ENCODE measurements at regions not wholly inside any gene's neighbourhood (a gene's known extent, or its start where the extent isn't known, plus 50 kb on each side); places are given as distances from the start of the nearest gene placed in this dataset.

GRCh38 chr12:107503129-107503855 is 182.3 kb upstream of the PWP1 start:
- DNase-seq (ENCODE audit: low spot score) = no peak
- no peak overlapping the region for H3K4me2 ChIP-seq
- H3K27ac ChIP-seq (ENCODE audit: low read depth) = no peak overlapping the region
- ATAC-seq = peak; percentile 40
- no peaks in the 10 kb centered on the region for H3K36me3 ChIP-seq (ENCODE audit: insufficient read depth)
- Mint-ChIP-seq H3K4me1 (peaks cover 6% of the 10 kb centered on the region), H3K27ac (no peak overlapping the region), H3K27me3 (ENCODE audit: insufficient read depth, low read depth, poor library complexity) (peaks cover 3% of the 10 kb centered on the region), H3K36me3 (ENCODE audit: low read depth) (no peaks in the 10 kb centered on the region), H3K9me3 (no peaks in the 10 kb centered on the region; the same call in 2 of the 3 replicates), H3K4me3 (no peak overlapping the region)
- H3K4me3 ChIP-seq = no peak overlapping the region
- H3K27me3 ChIP-seq (ENCODE audit: insufficient read depth) = no peaks in the 10 kb centered on the region
- H3F3A ChIP-seq (replicated peaks; ENCODE audit: low read depth) = no peaks in the 10 kb centered on the region
- no peaks in the 10 kb centered on the region; the same call in 1 of the 2 replicates for H3K4me1 ChIP-seq (ENCODE audit: insufficient read depth)
- H2AFZ ChIP-seq = no peak overlapping the region
- peaks cover 8% of the 10 kb centered on the region; the same call in 1 of the 2 replicates for H3K9me2 ChIP-seq (ENCODE audit: insufficient read depth)
- H3K79me2 ChIP-seq (replicated peaks; ENCODE audit: insufficient read depth) = no peaks in the 10 kb centered on the region
- H4K20me1 ChIP-seq (replicated peaks; ENCODE audit: insufficient read depth) = no peaks in the 10 kb centered on the region
- TF ChIP-seq EZH2phosphoT487 (IDR thresholded peaks at IDR 0.05; ENCODE audit: unreplicated experiment) (no peak), CTCF (conservative IDR thresholded peaks at IDR 0.05; ENCODE audit: low read depth in 2 of 2) (no peak), ZNF331 (CRISPR knock-in tag; IDR thresholded peaks at IDR 0.05; ENCODE audit: low read depth) (no peak), ETS1 (IDR thresholded peaks at IDR 0.05) (no peak), ZNF114 (CRISPR knock-in tag; IDR thresholded peaks at IDR 0.05) (no peak), CREB1 (CRISPR knock-in tag; IDR thresholded peaks at IDR 0.05; ENCODE audit: low read depth) (no peak), JUNB (IDR thresholded peaks at IDR 0.05; ENCODE audit: unreplicated experiment) (no peak), NANOG (IDR thresholded peaks at IDR 0.05; ENCODE audit: borderline replicate concordance) (no peak), EZH2 (IDR thresholded peaks at IDR 0.05; ENCODE audit: low read depth, unreplicated experiment) (no peak)

GRCh38 chr12:107503887-107504885 is 181.4 kb upstream of the PWP1 start:
- ATAC-seq (no peak), DNase-seq (ENCODE audit: low spot score) (no peak)
- H3K9me2 ChIP-seq (ENCODE audit: insufficient read depth) = peaks cover 8% of the 10 kb centered on the region; the same call in 1 of the 2 replicates
- TF ChIP-seq ZNF114 (CRISPR knock-in tag; IDR thresholded peaks at IDR 0.05) = no peak
- no peak for TF ChIP-seq EZH2 (IDR thresholded peaks at IDR 0.05; ENCODE audit: low read depth, unreplicated experiment)
- no peak for TF ChIP-seq NANOG (IDR thresholded peaks at IDR 0.05; ENCODE audit: borderline replicate concordance)
- TF ChIP-seq CTCF (conservative IDR thresholded peaks at IDR 0.05; ENCODE audit: low read depth in 2 of 2) = no peak
- no peak for TF ChIP-seq STAT1 (IDR thresholded peaks at IDR 0.05; ENCODE audit: unreplicated experiment)
- no peak for TF ChIP-seq EZH2phosphoT487 (IDR thresholded peaks at IDR 0.05; ENCODE audit: unreplicated experiment)
- TF ChIP-seq POLR2AphosphoS5 (IDR thresholded peaks at IDR 0.05; ENCODE audit: low read depth) = no peak
- TF ChIP-seq CREB1 (CRISPR knock-in tag; IDR thresholded peaks at IDR 0.05; ENCODE audit: low read depth) = no peak

More at GRCh38 chr12:107503887-107504885, 181.4 kb upstream of the PWP1 start:
- H3K27ac ChIP-seq (ENCODE audit: low read depth) = no peak overlapping the region
- Mint-ChIP-seq H3K9me3 (no peaks in the 10 kb centered on the region; the same call in 2 of the 3 replicates), H3K4me3 (no peak overlapping the region), H3K27me3 (ENCODE audit: insufficient read depth, low read depth, poor library complexity) (peaks cover 3% of the 10 kb centered on the region), H3K36me3 (ENCODE audit: low read depth) (no peaks in the 10 kb centered on the region), H3K27ac (no peak overlapping the region), H3K4me1 (peaks cover 10% of the 10 kb centered on the region)
- H4K20me1 ChIP-seq (replicated peaks; ENCODE audit: insufficient read depth) = no peaks in the 10 kb centered on the region
- no peak overlapping the region for H3K4me3 ChIP-seq
- no peaks in the 10 kb centered on the region for H3K79me2 ChIP-seq (replicated peaks; ENCODE audit: insufficient read depth)
- H3F3A ChIP-seq (replicated peaks; ENCODE audit: low read depth) = no peaks in the 10 kb centered on the region
- H3K4me1 ChIP-seq (ENCODE audit: insufficient read depth) = no peaks in the 10 kb centered on the region; the same call in 1 of the 2 replicates
- no peak overlapping the region for H3K4me2 ChIP-seq
- H3K36me3 ChIP-seq (ENCODE audit: insufficient read depth) = no peaks in the 10 kb centered on the region
- H3K27me3 ChIP-seq (ENCODE audit: insufficient read depth) = no peaks in the 10 kb centered on the region
- H2AFZ ChIP-seq = no peak overlapping the region

Data from GM23338 (cell line).